Endothelial cell of umbilical vein (primary cell): ENCODE measurements at regions not wholly inside any gene's neighbourhood (a gene's known extent, or its start where the extent isn't known, plus 50 kb on each side); places are given as distances from the start of the nearest gene placed in this dataset.

Experiments used
- BruUV-seq: library from RNA; stranded (reverse); fragments of 400-500 nt; replicated peaks from 2 replicates; lab custom pipeline; 2021; lab: Mats Ljungman, UMichigan
- CTCF ChIA-PET: fragments of 300-600, 350-600 bp; sonication (Branson Sonifier 250); formaldehyde crosslinking; loops from one replicate; lab custom pipeline; 2021; ENCODE audit warnings: antibody characterized with exemption, inconsistent platforms; lab: Charles Lee
- POLR2A ChIA-PET: fragments of 300-600, 350-600 bp; sonication (Branson Sonifier 250); formaldehyde crosslinking; loops from one replicate; lab custom pipeline; 2021; ENCODE audit warnings: antibody characterized with exemption, inconsistent platforms; lab: Charles Lee
- DNase-seq: peaks from one replicate; pipeline ENCODE4 v3.0.0-alpha.2; 2011; ENCODE audit warnings: low read depth, low spot score
- FAIRE-seq: peaks from 2 replicates; lab custom pipeline; 2011; peaks lifted over from hg19 to GRCh38; lab: Jason Lieb, UNC
- H2AFZ ChIP-seq: 2 replicates; pipeline ENCODE4 v1.6.0; 2012; ENCODE audit warnings: low read depth, low read length, control low read depth, inconsistent platforms
- H3K27ac ChIP-seq: 2 replicates; pipeline ENCODE4 v1.5.1; 2011; ENCODE audit warnings: low read depth, mild to moderate bottlenecking, control low read depth, low read length, moderate library complexity; ENCODE audit not compliant: insufficient read depth
- H3K27me3 ChIP-seq, 2 experiments: 2 replicates each; pipeline versions ENCODE4 v1.6.0 to v1.6.1; 2011; ENCODE audit warnings: low read length in 2 of 2, mixed read lengths in 1 of 2; ENCODE audit not compliant: control insufficient read depth in 2 of 2, insufficient read depth in 2 of 2
- H3K36me3 ChIP-seq, 2 experiments: 2 replicates in 1 of 2; 3 replicates in 1 of 2; pipeline ENCODE4 v1.5.1; 2011; ENCODE audit warnings: low read length in 2 of 2, mild to moderate bottlenecking in 1 of 2, moderate library complexity in 1 of 2; ENCODE audit not compliant: control insufficient read depth in 2 of 2, insufficient read depth in 2 of 2; ENCODE audit errors: extremely low read depth in 1 of 2
- H3K4me1 ChIP-seq: 3 replicates; pipeline ENCODE4 v1.5.1; 2011; ENCODE audit warnings: mild to moderate bottlenecking, low read length; ENCODE audit not compliant: control insufficient read depth, insufficient read depth; ENCODE audit errors: extremely low read depth
- H3K4me2 ChIP-seq: 2 replicates; pipeline ENCODE4 v1.6.1; 2011; ENCODE audit warnings: low read length, control low read depth, mixed read lengths; ENCODE audit not compliant: insufficient read depth
- H3K4me3 ChIP-seq, 3 experiments: fragments of 200-600 bp in 1 of 3; sonication (generic), shearing (Covaris generic) in 1 of 3; replicated peaks in 1 of 3; 2 replicates each; pipeline ENCODE4 v1.5.1; 2011 to 2016; ENCODE audit warnings: control low read depth in 3 of 3, low read length in 3 of 3, mild to moderate bottlenecking in 2 of 3, inconsistent platforms in 1 of 3, low read depth in 1 of 3, moderate library complexity in 1 of 3; ENCODE audit not compliant: insufficient read depth in 1 of 3
- H3K79me2 ChIP-seq: 2 replicates; pipeline ENCODE4 v1.6.0; 2012; ENCODE audit warnings: low read length, inconsistent platforms; ENCODE audit not compliant: control insufficient read depth, insufficient read depth
- H3K9ac ChIP-seq: replicated peaks from 2 replicates; pipeline ENCODE3; 2011; ENCODE audit warnings: low read length, control low read depth; ENCODE audit not compliant: insufficient read depth; ENCODE audit errors: extremely low read depth
- H3K9me1 ChIP-seq: replicated peaks from 3 replicates; pipeline ENCODE4 v1.6.0; 2011; ENCODE audit warnings: mild to moderate bottlenecking, low read length; ENCODE audit not compliant: control insufficient read depth, insufficient read depth; ENCODE audit errors: extremely low read depth
- H3K9me3 ChIP-seq: replicated peaks from 2 replicates; pipeline ENCODE4 v1.5.1; 2012; ENCODE audit warnings: low read length, inconsistent platforms; ENCODE audit not compliant: control insufficient read depth, insufficient read depth
- H4K20me1 ChIP-seq: replicated peaks from 2 replicates; pipeline ENCODE3; 2011; ENCODE audit warnings: mild to moderate bottlenecking, low read length; ENCODE audit not compliant: control insufficient read depth, insufficient read depth; ENCODE audit errors: extremely low read depth
- CTCF ChIP-seq, 2 donors: IDR thresholded peaks; 1 replicate in 1 of 2; 2 replicates in 1 of 2; pipeline ENCODE4 v1.5.1; 2011; ENCODE audit warnings: low read length in 2 of 2, mild to moderate bottlenecking in 2 of 2, moderate library complexity in 2 of 2, control low read depth in 1 of 2, inconsistent platforms in 1 of 2, low read depth in 1 of 2; ENCODE audit not compliant: insufficient read depth in 1 of 2; ENCODE audit errors: extremely low read depth in 1 of 2
- EZH2 ChIP-seq: IDR thresholded peaks from 2 replicates; pipeline ENCODE4 v1.6.1; 2012; ENCODE audit warnings: borderline replicate concordance, low read depth, mild to moderate bottlenecking, moderate library complexity, low read length, inconsistent platforms; ENCODE audit not compliant: severe bottlenecking
- FOS ChIP-seq: IDR thresholded peaks from 2 replicates; pipeline ENCODE4 v1.6.1; 2011; ENCODE audit warnings: mild to moderate bottlenecking, low read length, moderate library complexity, borderline replicate concordance; ENCODE audit not compliant: insufficient read depth
- GATA2 ChIP-seq: IDR thresholded peaks from 2 replicates; pipeline ENCODE4 v1.7.0; 2011; ENCODE audit warnings: low read depth, mild to moderate bottlenecking, moderate library complexity, mixed read lengths, low read length; ENCODE audit not compliant: insufficient read length, insufficient read depth
- JUN ChIP-seq: IDR thresholded peaks from 2 replicates; pipeline ENCODE4 v1.6.1; 2011; ENCODE audit warnings: borderline replicate concordance, low read depth; ENCODE audit not compliant: insufficient read length, insufficient read depth
- MYC ChIP-seq: IDR thresholded peaks from one replicate; pipeline ENCODE4 v1.6.1; 2011; ENCODE audit warnings: mild to moderate bottlenecking, low read depth, low read length
- POLR2A ChIP-seq: IDR thresholded peaks from 2 replicates; pipeline ENCODE4 v1.6.1; 2012; ENCODE audit warnings: low read depth, mild to moderate bottlenecking, control low read depth, low read length
- POLR2AphosphoS5 ChIP-seq: IDR thresholded peaks from 2 replicates; pipeline ENCODE4 v1.6.1; 2012; ENCODE audit warnings: low read depth, mild to moderate bottlenecking, control low read depth, low read length, moderate library complexity; ENCODE audit not compliant: insufficient read depth
- dilution Hi-C: fragments of 300-500 bp; cut with MboI; formaldehyde crosslinking; loops from one replicate; pipeline ENCODE4 v1.15.0; 2019; ENCODE audit warnings: low sequenced_read_pairs; ENCODE audit not compliant: extremely low pct_ligation_motif_present
- intact Hi-C: fragments of 100-400 bp; cut with micrococcal nuclease; formaldehyde crosslinking; loops from one replicate; pipeline ENCODE4 v1.10.0; 2022
- TF ChIP-seq, protein P1 (sequence below): IDR thresholded peaks from 2 replicates; pipeline ENCODE4 v1.6.1; 2011; ENCODE audit not compliant: insufficient read depth, insufficient read length

DNA sequence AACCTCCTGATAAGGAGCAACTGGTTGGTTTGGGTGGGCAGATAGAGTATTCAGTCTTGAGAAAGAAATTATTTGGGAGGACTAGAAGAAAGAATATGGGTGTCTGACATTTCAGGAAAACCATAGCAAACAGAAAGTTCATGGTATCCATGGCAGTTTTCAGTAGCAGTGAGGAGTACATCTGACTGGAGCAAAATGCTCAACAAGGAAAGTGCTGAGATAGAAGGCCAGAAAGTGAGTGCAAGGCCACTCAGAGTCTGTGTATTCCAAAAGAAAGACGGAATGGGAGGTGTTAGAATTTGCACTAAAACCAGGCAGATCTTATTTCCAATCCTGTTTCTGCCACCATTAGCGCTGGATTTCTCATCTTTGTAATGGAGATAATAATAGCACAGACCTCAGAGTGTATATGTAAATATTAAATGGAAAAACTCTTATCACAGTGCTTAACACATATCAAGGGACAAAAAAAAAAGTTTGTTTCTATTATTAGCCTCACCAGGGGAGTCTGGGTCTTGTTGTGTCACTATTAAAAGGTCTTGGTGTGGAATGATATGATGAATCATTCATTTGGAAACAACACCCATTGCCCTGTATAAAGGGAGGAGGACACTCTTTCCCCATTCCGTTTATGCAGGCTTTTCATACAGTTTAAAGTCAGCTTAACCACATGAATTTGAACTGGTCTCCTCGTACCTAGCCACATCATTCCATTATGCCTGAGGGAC is 349.8 kb downstream of the IPO8 start:
- TF ChIP-seq POLR2A: no peak
- TF ChIP-seq FOS: no peak
- TF ChIP-seq GATA2: no peak
- TF ChIP-seq CTCF (IDR thresholded peaks at IDR 0.05; ENCODE audit: extremely low read depth in 1 of 2, insufficient read depth in 1 of 2, low read depth in 1 of 2, low read length in 2 of 2): no peak
- TF ChIP-seq EZH2: no peak
- no peak for TF ChIP-seq MYC
- no peak for TF ChIP-seq POLR2AphosphoS5
- TF ChIP-seq, protein P1, sequence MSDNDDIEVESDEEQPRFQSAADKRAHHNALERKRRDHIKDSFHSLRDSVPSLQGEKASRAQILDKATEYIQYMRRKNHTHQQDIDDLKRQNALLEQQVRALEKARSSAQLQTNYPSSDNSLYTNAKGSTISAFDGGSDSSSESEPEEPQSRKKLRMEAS: no peak
- TF ChIP-seq JUN: no peak
- Histone ChIP-seq H3K36me3 (no peaks in the 10 kb centered on the region), H3K79me2 (no peaks in the 10 kb centered on the region), H3K27me3 (no peaks in the 10 kb centered on the region), H3K4me1 (no peaks in the 10 kb centered on the region), H3K9ac (no peak overlapping the region), H3K4me2 (no peak overlapping the region), H4K20me1 (no peaks in the 10 kb centered on the region), H3K9me1 (no peaks in the 10 kb centered on the region), H3K9me3 (no peaks in the 10 kb centered on the region), H3K27ac (no peak overlapping the region), H3K4me3 (no peak overlapping the region), H2AFZ (no peak overlapping the region)
- dilution Hi-C loops (no loop called here), intact Hi-C loops (no loop called here)
- DNase-seq: no peak
- no TSS peak for BruUV-seq
- FAIRE-seq: no peak
- ChIA-PET CTCF (no interaction called here), POLR2A (no interaction called here)
